HEK293 (cell line): ENCODE measurements at regions not wholly inside any gene's neighbourhood (a gene's known extent, or its start where the extent isn't known, plus 50 kb on each side); places are given as distances from the start of the nearest gene placed in this dataset.

ENCODE experiments used
- CTCF ChIA-PET: fragments of 350-600 bp; formaldehyde crosslinking; extraction: SDS; loops from one replicate; lab custom pipeline; 2021; ENCODE audit warnings: antibody characterized with exemption; lab: Yijun Ruan, JAX
- POLR2A ChIA-PET: fragments of 300-600 bp; formaldehyde crosslinking; extraction: SDS; loops from one replicate; lab custom pipeline; 2020; ENCODE audit warnings: antibody characterized with exemption, inconsistent platforms; lab: Yijun Ruan, JAX
- H3K27ac ChIP-seq: fragments of 200-500 bp; sonication (Bioruptor generic); 2 replicates; pipeline ENCODE4 v1.5.1; 2014; ENCODE audit warnings: low read depth, low read length, control low read depth, inconsistent platforms; ENCODE audit errors: extremely low read depth
- H3K36me3 ChIP-seq, 2 experiments: fragments of 200-500 bp in 1 of 2; sonication (Bioruptor generic) in 1 of 2; 1 replicate in 1 of 2; 2 replicates in 1 of 2; pipeline ENCODE4 v1.5.1; 2014 to 2017; ENCODE audit warnings: inconsistent platforms in 2 of 2, low read length in 2 of 2; ENCODE audit not compliant: control insufficient read depth in 2 of 2, insufficient read depth in 1 of 2
- H3K4me1 ChIP-seq: fragments of 200-500 bp; sonication (Bioruptor generic); 2 replicates; pipeline ENCODE4 v1.5.1; 2014; ENCODE audit warnings: mild to moderate bottlenecking, low read length, inconsistent platforms; ENCODE audit not compliant: control insufficient read depth, insufficient read depth
- H3K4me3 ChIP-seq: 2 replicates; pipeline ENCODE4 v1.5.1; 2011; ENCODE audit warnings: low read depth, mild to moderate bottlenecking, control low read depth, low read length, moderate library complexity
- H3K9me3 ChIP-seq: fragments of 200-500 bp; sonication (Bioruptor generic); 2 replicates; pipeline ENCODE4 v1.5.1; 2014; ENCODE audit warnings: low read depth, low read length, inconsistent platforms; ENCODE audit not compliant: control insufficient read depth, insufficient read depth
- BCL11A ChIP-seq: fragments of 450-650 bp; formaldehyde crosslinking; IDR thresholded peaks from 2 replicates; pipeline ENCODE4 v1.5.1; 2016; ENCODE audit warnings: low read depth, missing biosample characterization, missing genetic modification characterization
- CTCF ChIP-seq: fragments of 450-650 bp; formaldehyde crosslinking; IDR thresholded peaks from 2 replicates; pipeline ENCODE4 v1.5.1; 2016; ENCODE audit warnings: missing biosample characterization, missing genetic modification characterization
- HOXC10 ChIP-seq: sonication (generic); formaldehyde crosslinking; IDR thresholded peaks from 2 replicates; pipeline ENCODE4 v1.8.1; 2023; ENCODE audit warnings: mild to moderate bottlenecking, missing genetic modification reagents
- KLF8 ChIP-seq: fragments of 450-650 bp; formaldehyde crosslinking; IDR thresholded peaks from 2 replicates; pipeline ENCODE4 v1.5.1; 2016; ENCODE audit warnings: missing biosample characterization, missing genetic modification characterization
- MEIS1 ChIP-seq: sonication (generic); formaldehyde crosslinking; IDR thresholded peaks from 2 replicates; pipeline ENCODE4 v1.8.1; 2022; ENCODE audit warnings: missing genetic modification reagents, mild to moderate bottlenecking, borderline replicate concordance
- SP7 ChIP-seq: fragments of 450-650 bp; formaldehyde crosslinking; IDR thresholded peaks from 2 replicates; pipeline ENCODE4 v1.5.1; 2016; ENCODE audit warnings: missing biosample characterization, missing genetic modification characterization
- TCF7L2 ChIP-seq: IDR thresholded peaks from 2 replicates; pipeline ENCODE4 v1.6.1; 2011; ENCODE audit warnings: low read depth, mild to moderate bottlenecking, inconsistent platforms, low read length, moderate library complexity, borderline replicate concordance
- ZNF18 ChIP-seq: fragments of 450-650 bp; formaldehyde crosslinking; IDR thresholded peaks from 2 replicates; pipeline ENCODE4 v1.5.1; 2016; ENCODE audit warnings: missing biosample characterization, missing genetic modification characterization
- ZNF239 ChIP-seq: fragments of 450-650 bp; formaldehyde crosslinking; IDR thresholded peaks from 2 replicates; pipeline ENCODE4 v1.5.1; 2016; ENCODE audit warnings: missing biosample characterization, missing genetic modification characterization
- ZNF280C ChIP-seq: fragments of 450-650 bp; formaldehyde crosslinking; IDR thresholded peaks from 2 replicates; pipeline ENCODE4 v1.5.1; 2016; ENCODE audit warnings: missing biosample characterization, missing genetic modification characterization
- ZNF280D ChIP-seq: fragments of 450-650 bp; formaldehyde crosslinking; IDR thresholded peaks from 2 replicates; pipeline ENCODE4 v1.5.1; 2016; ENCODE audit warnings: missing biosample characterization, missing genetic modification characterization
- ZNF292 ChIP-seq: fragments of 450-650 bp; formaldehyde crosslinking; IDR thresholded peaks from 2 replicates; pipeline ENCODE4 v1.5.1; 2016; ENCODE audit warnings: low read depth, missing biosample characterization, missing genetic modification characterization, borderline replicate concordance
- ZNF521 ChIP-seq: fragments of 450-650 bp; formaldehyde crosslinking; IDR thresholded peaks from 2 replicates; pipeline ENCODE4 v1.5.1; 2017; ENCODE audit warnings: missing biosample characterization, mild to moderate bottlenecking, missing genetic modification characterization
- ZNF529 ChIP-seq: fragments of 450-650 bp; formaldehyde crosslinking; IDR thresholded peaks from 2 replicates; pipeline ENCODE4 v1.5.1; 2017; ENCODE audit warnings: missing genetic modification characterization, missing biosample characterization; ENCODE audit not compliant: insufficient replicate concordance
- ZNF580 ChIP-seq: fragments of 450-650 bp; formaldehyde crosslinking; IDR thresholded peaks from 2 replicates; pipeline ENCODE4 v1.5.1; 2016; ENCODE audit warnings: missing biosample characterization, missing genetic modification characterization
- ZNF621 ChIP-seq: fragments of 450-650 bp; formaldehyde crosslinking; IDR thresholded peaks from 2 replicates; pipeline ENCODE4 v1.5.1; 2017; ENCODE audit warnings: missing biosample characterization, missing genetic modification characterization

GRCh38 chr20:58011947-58012610, 216.4 kb downstream of the ANKRD60 start (continued):
- TF ChIP-seq HOXC10 (CRISPR knock-in tag), result no peak
- TF ChIP-seq ZNF521 (tag by site-specific recombination), result no peak
- no peak for TF ChIP-seq ZNF621 (tag by site-specific recombination)
- no peak for TF ChIP-seq MEIS1 (CRISPR knock-in tag)
- no peak for TF ChIP-seq ZNF18 (tag by site-specific recombination)
- TF ChIP-seq ZNF529 (tag by site-specific recombination), result no peak
- no peak for TF ChIP-seq TCF7L2

- H3K4me3 ChIP-seq, result no peak overlapping the region
- TF ChIP-seq ZNF292 (tag by site-specific recombination), result no peak
- no peak for TF ChIP-seq ZNF239
- no peak for TF ChIP-seq SP7 (tag by site-specific recombination)
- no peak for TF ChIP-seq BCL11A (tag by site-specific recombination)
- TF ChIP-seq ZNF280C (tag by site-specific recombination), result no peak
- TF ChIP-seq ZNF280D (tag by site-specific recombination), result no peak
- TF ChIP-seq CTCF, result no peak
- TF ChIP-seq ZNF580 (tag by site-specific recombination), result no peak
- no peak for TF ChIP-seq KLF8 (tag by site-specific recombination)
- no peaks in the 10 kb centered on the region for H3K4me1 ChIP-seq
- ChIA-PET POLR2A (no interaction called here), CTCF (no interaction called here)
- H3K36me3 ChIP-seq, result no peaks in the 10 kb centered on the region
- no peaks in the 10 kb centered on the region for H3K9me3 ChIP-seq
- no peak overlapping the region for H3K27ac ChIP-seq
Measured at GRCh38 chr20:58011106-58011946, 217.1 kb downstream of the ANKRD60 start.
